Astrocyte of the cerebellum (primary cell): ENCODE measurements at regions not wholly inside any gene's neighbourhood (a gene's known extent, or its start where the extent isn't known, plus 50 kb on each side); places are given as distances from the start of the nearest gene placed in this dataset.

Experiments
- DNase-seq: peaks from one replicate; pipeline ENCODE4 v3.0.0-alpha.2; 2011; ENCODE audit warnings: low read depth
- H3K4me3 ChIP-seq: 2 replicates; pipeline ENCODE4 v1.5.1; 2011; ENCODE audit warnings: mild to moderate bottlenecking, low read depth, low read length, moderate library complexity
- in situ Hi-C: cut with HindIII; loops from 2 replicates; pipeline ENCODE4 v1.10.0; 2017; ENCODE audit warnings: low sequenced_read_pairs
- TF ChIP-seq, protein P1 (sequence below): IDR thresholded peaks from 2 replicates; pipeline ENCODE4 v1.5.1; 2012; ENCODE audit warnings: low read length, low read depth, moderate library complexity, mild to moderate bottlenecking; ENCODE audit errors: missing control alignments

DNA sequence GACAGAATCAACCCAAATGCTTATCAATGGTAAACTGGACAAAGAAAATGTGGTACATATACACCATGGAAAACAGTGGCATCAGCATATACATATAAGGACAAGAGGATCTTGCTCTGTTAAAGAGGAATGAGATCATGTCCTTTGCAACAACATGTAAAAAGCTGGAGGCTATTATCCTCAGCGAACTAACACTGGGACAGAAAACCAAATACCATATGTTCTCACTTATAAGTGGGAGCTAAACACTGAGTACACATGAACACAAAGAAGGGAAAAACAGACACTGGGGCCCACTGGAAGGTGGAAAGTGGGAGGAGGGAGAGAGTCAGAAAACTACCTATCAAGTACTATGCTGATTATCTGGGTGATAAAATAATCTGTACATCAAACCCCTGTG lies 447.3 kb upstream of the MAF start:
- no peak for DNase-seq
- TF ChIP-seq, protein P1, sequence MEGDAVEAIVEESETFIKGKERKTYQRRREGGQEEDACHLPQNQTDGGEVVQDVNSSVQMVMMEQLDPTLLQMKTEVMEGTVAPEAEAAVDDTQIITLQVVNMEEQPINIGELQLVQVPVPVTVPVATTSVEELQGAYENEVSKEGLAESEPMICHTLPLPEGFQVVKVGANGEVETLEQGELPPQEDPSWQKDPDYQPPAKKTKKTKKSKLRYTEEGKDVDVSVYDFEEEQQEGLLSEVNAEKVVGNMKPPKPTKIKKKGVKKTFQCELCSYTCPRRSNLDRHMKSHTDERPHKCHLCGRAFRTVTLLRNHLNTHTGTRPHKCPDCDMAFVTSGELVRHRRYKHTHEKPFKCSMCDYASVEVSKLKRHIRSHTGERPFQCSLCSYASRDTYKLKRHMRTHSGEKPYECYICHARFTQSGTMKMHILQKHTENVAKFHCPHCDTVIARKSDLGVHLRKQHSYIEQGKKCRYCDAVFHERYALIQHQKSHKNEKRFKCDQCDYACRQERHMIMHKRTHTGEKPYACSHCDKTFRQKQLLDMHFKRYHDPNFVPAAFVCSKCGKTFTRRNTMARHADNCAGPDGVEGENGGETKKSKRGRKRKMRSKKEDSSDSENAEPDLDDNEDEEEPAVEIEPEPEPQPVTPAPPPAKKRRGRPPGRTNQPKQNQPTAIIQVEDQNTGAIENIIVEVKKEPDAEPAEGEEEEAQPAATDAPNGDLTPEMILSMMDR, result no peak
- H3K4me3 ChIP-seq, result no peak overlapping the region
- in situ Hi-C loops, result no loop called here

DNA sequence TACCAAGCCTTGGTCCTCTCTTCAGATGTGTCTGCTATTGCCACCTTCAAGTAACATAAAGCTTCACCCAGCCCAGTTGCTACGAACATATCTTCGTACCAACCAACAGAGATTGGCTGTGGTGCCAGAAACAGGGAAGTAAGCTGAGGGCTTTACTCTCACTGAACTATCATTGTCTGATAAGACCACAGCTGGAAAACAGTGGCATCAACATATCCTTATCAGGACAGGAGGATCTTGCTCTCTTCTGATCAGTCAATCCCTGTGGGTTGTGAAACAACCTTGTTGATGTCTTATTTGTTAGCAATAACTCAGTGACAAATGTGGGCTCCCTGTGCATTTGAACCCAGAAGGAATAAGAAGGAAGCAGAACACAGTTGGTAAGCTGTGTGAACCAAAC lies 446.3 kb upstream of the MAF start:
- H3K4me3 ChIP-seq, result no peak overlapping the region
- no peak for DNase-seq
- in situ Hi-C loops, result no loop called here
- TF ChIP-seq, protein P1, result no peak

DNA sequence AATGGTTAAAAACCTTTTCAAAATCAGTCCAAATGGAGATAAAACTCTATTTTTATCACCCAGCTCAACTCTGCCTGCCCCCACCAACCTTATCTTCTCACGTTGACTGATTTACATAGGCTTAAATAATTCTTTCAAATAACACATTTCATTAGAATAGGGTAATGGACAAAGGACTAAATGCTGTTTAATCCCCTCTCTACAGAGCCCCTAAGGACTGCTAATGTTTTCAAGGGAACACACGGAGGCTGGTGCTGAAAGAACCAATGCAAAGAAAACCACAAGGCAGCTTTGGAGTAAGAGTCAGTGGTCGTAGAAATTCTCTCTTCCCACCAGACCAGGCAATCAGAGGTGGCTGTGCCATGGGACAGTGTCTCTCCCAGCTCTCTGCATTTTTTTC lies 445.7 kb upstream of the MAF start:
- no peak for DNase-seq
- no peak overlapping the region for H3K4me3 ChIP-seq
- in situ Hi-C loops, result no loop called here
- TF ChIP-seq, protein P1, result no peak

DNA sequence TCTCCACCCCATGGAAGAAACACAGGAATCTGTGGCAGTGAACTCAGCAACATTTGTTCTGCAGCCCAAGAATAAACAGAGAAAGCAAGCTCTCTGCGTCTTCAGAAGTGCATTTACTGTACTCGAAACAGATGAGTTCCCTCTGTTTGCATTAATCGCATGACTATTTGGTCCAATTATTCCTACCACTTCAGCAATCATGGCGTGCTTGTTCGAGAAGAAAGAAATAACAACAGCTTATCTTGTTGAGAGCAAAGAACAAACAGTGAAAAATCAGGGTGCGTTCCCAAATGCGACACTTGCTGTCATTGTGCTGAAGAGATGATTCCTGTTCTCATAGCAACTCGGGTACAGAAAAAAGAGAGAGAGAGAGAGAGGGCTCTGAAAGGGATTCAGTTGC lies 445.3 kb upstream of the MAF start:
- in situ Hi-C loops, result no loop called here

DNA sequence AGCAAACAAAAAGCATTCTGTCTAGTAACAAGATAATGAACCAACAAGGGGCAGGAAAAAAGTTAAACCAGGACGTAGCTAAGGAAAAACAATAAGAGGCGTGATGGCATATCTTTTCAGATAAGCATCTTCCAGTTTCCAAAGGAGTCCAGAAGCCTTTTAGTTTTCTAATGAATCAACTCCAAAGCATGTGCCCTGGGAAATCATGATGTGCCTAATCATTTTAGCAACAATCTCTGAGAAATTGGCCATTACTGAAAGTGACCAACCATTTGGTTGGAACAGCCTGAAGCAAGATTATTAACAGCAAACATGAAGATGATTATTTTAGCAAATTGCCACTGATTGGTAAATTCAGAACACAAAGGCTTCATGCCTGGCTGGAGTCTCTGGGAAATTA lies 440.9 kb upstream of the MAF start:
- TF ChIP-seq, protein P1, result no peak
- in situ Hi-C loops, result no loop called here
- H3K4me3 ChIP-seq, result no peak overlapping the region
- no peak for DNase-seq

More for the DNA sequence above, 445.3 kb upstream of the MAF start:
- H3K4me3 ChIP-seq, result no peak overlapping the region
- DNase-seq, result no peak
- TF ChIP-seq, protein P1, result no peak

DNA sequence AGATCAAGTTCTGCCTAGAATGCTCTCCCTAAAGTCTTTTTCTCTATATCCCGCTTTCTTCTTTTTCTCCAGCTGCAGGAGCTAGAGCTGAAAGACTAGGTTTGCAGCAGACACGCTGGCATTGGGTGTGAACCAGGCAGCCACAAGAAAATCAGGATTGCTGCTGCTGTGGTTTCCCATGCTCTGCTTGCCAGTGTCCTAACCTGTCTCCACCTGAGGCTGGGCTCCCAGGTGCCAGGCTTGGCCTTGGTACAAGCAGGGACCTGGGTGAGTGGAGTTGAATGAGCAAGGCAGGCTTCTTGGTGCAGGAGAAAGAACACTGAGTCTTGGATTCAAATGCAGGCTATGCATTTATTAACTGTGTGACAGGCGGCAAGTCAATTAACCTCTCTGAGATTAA lies 440.3 kb upstream of the MAF start:
- no peak overlapping the region for H3K4me3 ChIP-seq
- TF ChIP-seq, protein P1, result no peak
- in situ Hi-C loops, result no loop called here
- DNase-seq, result no peak

DNA sequence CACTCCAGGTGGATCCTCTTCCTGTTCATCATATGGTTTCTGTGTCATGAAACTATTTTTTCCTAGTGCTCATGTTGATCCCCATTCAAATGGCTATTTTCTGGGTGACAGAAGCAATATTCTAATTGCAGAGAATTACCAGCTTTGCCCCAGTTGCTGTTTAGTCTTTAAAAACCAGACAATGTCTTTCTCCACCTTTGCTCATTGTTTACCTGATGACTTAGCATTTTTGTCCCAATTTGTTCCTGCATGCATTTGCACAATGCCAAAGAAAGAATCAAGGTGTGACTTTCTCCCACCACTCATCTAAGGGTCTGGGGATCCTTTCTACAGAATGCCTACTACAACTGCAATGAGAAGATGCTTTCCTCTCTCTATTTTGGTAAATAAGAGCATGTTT lies 439.9 kb upstream of the MAF start:
- in situ Hi-C loops, result no loop called here
- DNase-seq, result no peak
- no peak overlapping the region for H3K4me3 ChIP-seq
- TF ChIP-seq, protein P1, result no peak
